Superior temporal gyrus (tissue), 1 donor: ENCODE measurements at regions not wholly inside any gene's neighbourhood (a gene's known extent, or its start where the extent isn't known, plus 50 kb on each side); places are given as distances from the start of the nearest gene placed in this dataset.
"Not testable (repeated sequence)": the region's sequence is repeated elsewhere in the genome, so short reads cannot be mapped to it uniquely, and the experiment has no call there.

Source experiments
- DNase-seq: peaks from one replicate; pipeline ENCODE4 v3.0.0-alpha.2; 2016; ENCODE audit errors: extremely low spot score

GRCh38 chr14:98908050-98908449 lies 363.9 kb downstream of the BCL11B start:
- no peak for DNase-seq

- DNase-seq = no peak
Observed at GRCh38 chr14:98909251-98909944, 362.6 kb downstream of the BCL11B start.

GRCh38 chr14:98910061-98910460 lies 361.9 kb downstream of the BCL11B start:
- no peak for DNase-seq

- no peak for DNase-seq
Observed at GRCh38 chr14:98912655-98913054, 359.3 kb downstream of the BCL11B start.

GRCh38 chr14:98913967-98914650 lies 357.9 kb downstream of the BCL11B start:
- no peak for DNase-seq

GRCh38 chr14:98914942-98915341 lies 357.1 kb downstream of the BCL11B start:
- no peak for DNase-seq

- DNase-seq = no peak
Observed at GRCh38 chr14:98915625-98916024, 356.4 kb downstream of the BCL11B start.

- DNase-seq = no peak
Observed at GRCh38 chr14:98916036-98916435, 356.0 kb downstream of the BCL11B start.

GRCh38 chr14:98916476-98916875 lies 355.5 kb downstream of the BCL11B start:
- no peak for DNase-seq

- no peak for DNase-seq
Observed at GRCh38 chr14:98919434-98919833, 352.6 kb downstream of the BCL11B start.

- DNase-seq = not testable (repeated sequence)
Observed at GRCh38 chr14:98921306-98921705, 350.7 kb downstream of the BCL11B start.

GRCh38 chr14:98923596-98923995 lies 348.4 kb downstream of the BCL11B start:
- DNase-seq = no peak

- DNase-seq = no peak
Observed at GRCh38 chr14:98924046-98924445, 348.0 kb downstream of the BCL11B start.

GRCh38 chr14:98925354-98926040 lies 346.5 kb downstream of the BCL11B start:
- DNase-seq = no peak

- DNase-seq = no peak
Observed at GRCh38 chr14:98926146-98926545, 345.9 kb downstream of the BCL11B start.

GRCh38 chr14:98926801-98927200 lies 345.2 kb downstream of the BCL11B start:
- DNase-seq = no peak

- no peak for DNase-seq
Observed at GRCh38 chr14:98927986-98928385, 344.0 kb downstream of the BCL11B start.

GRCh38 chr14:98928418-98928817 lies 343.6 kb downstream of the BCL11B start:
- DNase-seq = no peak

GRCh38 chr14:98931126-98931525 lies 340.9 kb downstream of the BCL11B start:
- DNase-seq = no peak

- no peak for DNase-seq
Observed at GRCh38 chr14:98931911-98932310, 340.1 kb downstream of the BCL11B start.

GRCh38 chr14:98932431-98933325 lies 339.3 kb downstream of the BCL11B start:
- DNase-seq = no peak

- DNase-seq = not testable (repeated sequence)
Observed at GRCh38 chr14:98934569-98934968, 337.4 kb downstream of the BCL11B start.
